Activated T-cell treated with anti-CD3 and anti-CD28 coated beads, Interleukin-2, amount 50 U/mL, for 72 hours (primary cell): ENCODE measurements at regions not wholly inside any gene's neighbourhood (a gene's known extent, or its start where the extent isn't known, plus 50 kb on each side); places are given as distances from the start of the nearest gene placed in this dataset.

Source experiments
- ATAC-seq, 2 donors: fragments of 150-1000 bp; cut with Tn5 transposase; replicated peaks in 1 of 2; 2 replicates each; pipeline ENCODE4 v1.10.0; 2021; ENCODE audit warnings: moderate library complexity in 2 of 2, mild to moderate bottlenecking in 1 of 2
- DNase-seq, 2 donors: peaks; one replicate each; pipeline ENCODE4 v3.0.0; 2021 to 2022; ENCODE audit warnings: mixed read lengths in 1 of 2
- H3K27ac Mint-ChIP-seq: one replicate; pipeline ENCODE4 v1.8.0; 2022; ENCODE audit warnings: mild to moderate bottlenecking, moderate library complexity, mixed read lengths
- H3K27me3 Mint-ChIP-seq: one replicate; pipeline ENCODE4 v1.8.0; 2022; ENCODE audit warnings: low read depth, mixed read lengths
- H3K36me3 Mint-ChIP-seq, 2 donors: one replicate each; pipeline ENCODE4 v1.8.0; 2022; ENCODE audit warnings: mixed read lengths in 2 of 2, mild to moderate bottlenecking in 1 of 2; ENCODE audit not compliant: insufficient read depth in 2 of 2
- H3K4me1 Mint-ChIP-seq: one replicate; pipeline ENCODE4 v1.8.0; 2022; ENCODE audit warnings: low read depth, mixed read lengths
- H3K4me3 Mint-ChIP-seq, 2 donors: one replicate each; pipeline ENCODE4 v1.8.0; 2022; ENCODE audit warnings: mild to moderate bottlenecking in 2 of 2, mixed read lengths in 2 of 2, moderate library complexity in 2 of 2
- H3K9me3 Mint-ChIP-seq, 2 donors: one replicate each; pipeline ENCODE4 v1.8.0; 2022; ENCODE audit warnings: mixed read lengths in 2 of 2

DNA sequence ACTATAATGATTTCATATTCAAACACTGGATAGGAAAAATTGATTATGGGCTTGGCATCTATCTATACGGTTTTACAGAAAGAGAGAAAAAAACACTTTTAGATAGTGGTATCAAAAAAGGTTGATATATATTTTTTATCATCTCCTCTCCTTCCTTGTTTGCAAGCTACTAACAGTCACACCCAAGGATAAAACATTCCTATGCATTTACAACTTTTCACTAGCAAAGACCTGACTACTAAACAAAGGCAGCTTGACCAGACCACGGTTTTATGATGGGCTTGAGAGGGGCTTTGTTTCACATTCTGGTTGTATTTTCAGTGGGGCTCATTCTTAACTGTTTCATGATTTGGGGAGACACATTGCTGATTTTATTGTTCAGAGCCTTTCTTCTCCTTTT is 477.6 kb upstream of the CITED2 start:
- H3K9me3 Mint-ChIP-seq, result peaks cover 2% of the 10 kb centered on the region in 2 donors
- no peaks in the 10 kb centered on the region for H3K4me1 Mint-ChIP-seq
- H3K36me3 Mint-ChIP-seq, result no peaks in the 10 kb centered on the region
- DNase-seq (no peak), ATAC-seq (no peak)
- H3K4me3 Mint-ChIP-seq, result no peak overlapping the region
- H3K27me3 Mint-ChIP-seq, result no peaks in the 10 kb centered on the region
- H3K27ac Mint-ChIP-seq, result no peak overlapping the region

DNA sequence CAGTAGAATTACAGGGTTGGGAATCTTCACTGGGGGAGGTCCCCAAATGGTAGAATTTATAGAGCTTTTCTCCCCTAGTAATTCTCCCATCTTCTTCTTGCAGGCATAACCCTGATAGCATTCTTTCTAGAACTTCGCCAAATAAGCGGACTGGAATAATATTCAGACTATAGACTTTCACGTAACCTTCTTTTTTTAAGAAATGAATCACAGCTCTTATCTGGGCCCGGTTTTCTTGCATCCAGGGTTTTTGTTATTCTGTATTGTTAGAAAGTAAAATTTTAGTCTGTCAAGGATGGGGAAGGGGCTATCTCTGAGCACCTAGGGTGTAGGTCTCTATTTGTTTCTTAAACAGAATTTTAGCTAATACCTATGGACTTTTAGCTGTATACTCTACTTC is 476.8 kb upstream of the CITED2 start:
- no peaks in the 10 kb centered on the region for H3K36me3 Mint-ChIP-seq
- H3K27me3 Mint-ChIP-seq, result no peaks in the 10 kb centered on the region
- H3K9me3 Mint-ChIP-seq, result peaks cover 2% of the 10 kb centered on the region in 2 donors
- H3K4me3 Mint-ChIP-seq, result no peak overlapping the region
- H3K4me1 Mint-ChIP-seq, result no peaks in the 10 kb centered on the region
- DNase-seq (no peak), ATAC-seq (no peak)
- H3K27ac Mint-ChIP-seq, result no peak overlapping the region

DNA sequence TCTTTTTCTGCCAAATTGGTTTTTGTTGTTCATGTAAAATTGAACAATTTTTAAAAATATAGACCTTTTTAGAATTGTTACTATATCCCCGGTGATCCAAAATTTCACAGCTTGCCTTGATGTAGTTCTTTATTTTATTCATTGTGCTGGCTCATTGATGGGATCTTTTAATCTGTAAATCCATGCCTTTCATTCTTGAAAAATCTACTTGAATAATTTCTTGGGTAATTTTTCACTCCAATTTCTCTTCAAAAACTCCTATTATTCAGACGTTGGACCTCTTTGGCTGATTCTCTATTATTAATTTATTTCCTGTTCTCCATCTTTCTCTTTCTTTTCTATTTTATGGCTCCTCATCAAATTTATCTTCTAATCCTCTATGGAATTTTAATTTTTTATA is 476.1 kb upstream of the CITED2 start:
- DNase-seq (no peak), ATAC-seq (no peak)
- H3K4me3 Mint-ChIP-seq, result no peak overlapping the region
- H3K4me1 Mint-ChIP-seq, result no peaks in the 10 kb centered on the region
- no peak overlapping the region for H3K27ac Mint-ChIP-seq
- no peaks in the 10 kb centered on the region for H3K36me3 Mint-ChIP-seq
- no peaks in the 10 kb centered on the region for H3K27me3 Mint-ChIP-seq
- H3K9me3 Mint-ChIP-seq, result peaks cover 2% of the 10 kb centered on the region in 2 donors

DNA sequence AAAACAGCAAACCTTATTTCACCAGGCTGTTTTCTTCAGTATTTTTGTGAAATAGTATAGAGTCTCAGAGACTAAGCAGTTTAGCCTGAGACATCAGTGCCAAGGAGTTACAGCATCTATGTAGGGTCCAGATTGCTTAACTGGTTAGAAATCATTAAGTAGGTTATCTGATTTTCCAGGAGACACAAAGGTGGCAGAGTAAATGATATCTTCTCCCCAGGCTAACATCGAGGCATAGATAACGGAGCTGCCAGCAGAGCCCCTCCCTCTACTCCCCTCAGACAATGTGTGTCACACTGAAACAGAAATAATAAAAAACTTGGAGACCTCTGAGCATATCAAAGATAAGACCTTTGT is 473.0 kb upstream of the CITED2 start:
- no peaks in the 10 kb centered on the region for H3K27me3 Mint-ChIP-seq
- no peak overlapping the region for H3K4me3 Mint-ChIP-seq
- ATAC-seq, result no peak
- H3K36me3 Mint-ChIP-seq, result no peaks in the 10 kb centered on the region
- no peak for DNase-seq
- no peak overlapping the region for H3K27ac Mint-ChIP-seq
- H3K4me1 Mint-ChIP-seq, result no peaks in the 10 kb centered on the region
- H3K9me3 Mint-ChIP-seq, result peaks cover 2% of the 10 kb centered on the region in 2 donors

DNA sequence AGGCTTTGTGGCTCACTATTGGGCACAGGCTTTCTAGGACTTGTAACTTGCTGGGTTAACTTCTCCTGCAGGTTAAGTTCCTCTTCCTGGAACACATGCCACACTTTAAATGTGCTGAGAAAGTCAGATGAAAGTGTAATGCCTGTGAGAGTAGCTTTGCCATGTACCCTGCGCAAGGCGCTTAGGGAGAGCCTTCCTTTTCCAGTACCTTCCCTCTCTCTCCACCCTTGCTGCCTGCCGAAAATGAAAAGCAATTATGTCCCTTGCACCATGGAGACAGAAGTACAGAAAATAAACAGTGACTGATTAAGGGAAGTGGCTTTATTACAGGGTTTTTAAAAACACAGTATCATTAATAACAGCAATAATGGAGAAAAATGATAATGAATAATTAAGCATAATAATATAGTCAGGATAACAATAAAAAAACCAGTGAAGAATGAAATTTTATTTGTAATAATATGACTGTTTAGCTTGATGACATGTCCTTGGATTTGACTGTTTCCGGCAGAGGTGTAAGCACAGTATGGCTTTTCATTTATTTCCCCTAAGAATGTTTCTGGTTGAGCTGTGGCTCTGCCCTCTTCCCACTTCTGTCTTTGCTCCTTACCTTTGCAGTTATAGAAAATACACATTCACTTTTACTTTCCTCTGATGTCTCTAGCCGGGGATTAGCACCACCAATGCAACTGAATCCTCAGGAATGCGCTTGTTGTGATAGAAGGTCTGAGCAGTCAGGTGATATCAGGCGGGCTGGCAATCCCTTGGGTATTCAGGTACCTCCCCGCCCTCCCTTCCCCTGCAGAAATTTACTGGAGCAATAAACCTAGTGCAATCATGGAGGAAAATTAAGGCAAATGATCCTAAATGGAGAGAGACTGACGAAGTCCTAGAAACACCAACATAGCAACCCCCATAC is 472.3 kb upstream of the CITED2 start:
- Mint-ChIP-seq H3K27me3 (no peaks in the 10 kb centered on the region), H3K27ac (no peak overlapping the region), H3K4me1 (no peaks in the 10 kb centered on the region), H3K36me3 (no peaks in the 10 kb centered on the region), H3K9me3 (peaks cover 2% of the 10 kb centered on the region in 2 donors), H3K4me3 (no peak overlapping the region)
- DNase-seq (no peak), ATAC-seq (no peak)

DNA sequence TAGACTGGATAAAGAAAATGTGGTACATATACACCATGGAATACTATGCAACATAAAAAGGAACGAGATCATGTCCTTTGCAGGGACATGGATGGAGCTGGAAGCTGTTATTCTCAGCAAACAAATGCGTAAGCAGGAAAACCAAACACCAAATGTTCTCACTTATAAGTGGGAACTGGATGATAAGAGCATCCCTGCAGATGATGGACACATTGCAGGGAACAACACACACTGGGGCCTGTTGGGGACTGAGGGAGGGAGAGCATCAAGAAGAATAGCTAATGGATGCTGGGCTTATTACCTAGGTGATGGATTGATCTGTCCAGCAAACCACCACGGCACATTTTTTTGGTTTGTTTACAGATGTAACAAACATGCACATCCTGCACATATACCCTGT is 470.5 kb upstream of the CITED2 start:
- ATAC-seq (no peak), DNase-seq (no peak)
- Mint-ChIP-seq H3K9me3 (no peaks in the 10 kb centered on the region), H3K36me3 (no peaks in the 10 kb centered on the region), H3K27me3 (no peaks in the 10 kb centered on the region), H3K4me3 (no peak overlapping the region), H3K4me1 (no peaks in the 10 kb centered on the region), H3K27ac (no peak overlapping the region)

DNA sequence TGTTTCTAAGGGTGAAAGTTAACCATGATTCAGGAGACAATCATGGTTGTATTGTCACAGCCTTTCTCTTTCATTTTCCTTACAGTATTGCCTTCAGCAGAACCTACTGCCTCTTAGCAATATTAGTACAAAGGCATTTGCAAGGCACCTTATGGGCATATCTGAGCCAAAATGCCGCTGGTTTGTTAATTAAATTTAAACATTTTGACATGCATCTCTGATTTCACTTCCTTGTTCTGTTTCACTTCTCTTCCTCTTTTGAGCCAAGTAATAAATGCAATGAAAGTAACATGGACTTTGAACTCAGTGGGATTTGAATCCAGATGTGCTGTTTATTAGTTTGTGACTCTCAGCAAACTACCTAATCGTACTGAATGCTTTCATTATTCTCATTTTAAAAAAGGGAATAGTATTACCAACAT is 467.4 kb upstream of the CITED2 start:
- H3K36me3 Mint-ChIP-seq, result no peaks in the 10 kb centered on the region
- ATAC-seq, result no peak
- DNase-seq, result no peak
- no peak overlapping the region for H3K4me3 Mint-ChIP-seq
- H3K9me3 Mint-ChIP-seq, result peaks cover 0 to 3% of the 10 kb centered on the region in 2 donors
- no peaks in the 10 kb centered on the region for H3K4me1 Mint-ChIP-seq
- H3K27ac Mint-ChIP-seq, result no peak overlapping the region
- no peaks in the 10 kb centered on the region for H3K27me3 Mint-ChIP-seq

DNA sequence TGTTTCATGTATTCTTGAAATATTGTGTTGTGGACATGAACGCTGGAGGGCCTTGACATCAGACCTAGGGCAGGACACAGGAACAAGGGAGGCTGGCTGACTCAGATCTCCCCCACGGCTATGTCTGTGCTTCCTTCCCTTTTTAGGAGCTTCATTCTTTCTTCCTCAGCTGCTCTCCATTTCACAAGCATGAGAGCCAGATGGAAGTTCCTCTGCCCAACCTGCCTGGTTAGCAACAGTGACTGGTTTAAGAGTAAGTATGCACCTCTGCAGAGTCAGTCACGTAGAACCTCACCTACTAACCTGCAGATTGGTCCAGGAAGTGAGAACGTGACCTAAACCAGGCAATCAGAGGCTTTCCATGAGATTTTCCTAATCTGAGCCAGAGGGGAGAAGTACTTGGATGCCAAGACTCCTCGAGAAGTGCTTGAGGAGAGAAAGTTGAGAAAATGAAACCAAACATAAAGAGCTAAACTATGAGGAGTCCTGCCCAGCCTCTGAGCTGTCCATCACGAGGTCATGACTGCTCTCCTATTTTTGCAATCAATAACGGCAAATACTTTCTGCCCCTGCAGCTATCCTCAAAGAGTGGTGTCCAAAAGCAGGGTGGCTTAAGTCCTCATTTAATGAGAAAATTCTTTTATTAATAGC is 465.2 kb upstream of the CITED2 start:
- no peak for ATAC-seq
- Mint-ChIP-seq H3K27ac (no peak overlapping the region), H3K27me3 (no peaks in the 10 kb centered on the region), H3K36me3 (no peaks in the 10 kb centered on the region), H3K4me1 (no peaks in the 10 kb centered on the region), H3K4me3 (no peak overlapping the region), H3K9me3 (peaks cover 0 to 3% of the 10 kb centered on the region in 2 donors)
- no peak for DNase-seq

DNA sequence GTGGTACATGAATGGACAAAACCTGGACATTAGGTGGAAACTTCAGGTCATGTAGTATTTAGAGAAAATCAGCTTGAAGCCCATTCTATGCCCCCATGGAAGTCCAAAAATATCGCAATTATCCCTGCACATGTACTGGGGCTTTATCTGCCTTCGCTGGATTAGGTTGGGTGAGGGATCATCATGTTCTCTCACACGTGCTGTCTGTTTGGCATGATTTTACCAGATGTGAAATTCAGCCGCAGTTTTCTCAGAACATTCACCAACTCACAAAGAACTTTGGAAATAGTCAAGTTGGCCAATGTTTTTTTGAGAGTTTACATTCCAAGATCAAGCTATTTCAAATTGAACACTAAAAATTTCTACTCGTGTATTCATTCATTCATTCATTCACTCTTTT is 459.8 kb upstream of the CITED2 start:
- Mint-ChIP-seq H3K9me3 (peaks cover 0 to 3% of the 10 kb centered on the region in 2 donors), H3K27me3 (peaks cover 12% of the 10 kb centered on the region), H3K4me3 (no peak overlapping the region), H3K36me3 (no peaks in the 10 kb centered on the region), H3K27ac (no peak overlapping the region), H3K4me1 (no peaks in the 10 kb centered on the region)
- ATAC-seq (no peak), DNase-seq (no peak)

DNA sequence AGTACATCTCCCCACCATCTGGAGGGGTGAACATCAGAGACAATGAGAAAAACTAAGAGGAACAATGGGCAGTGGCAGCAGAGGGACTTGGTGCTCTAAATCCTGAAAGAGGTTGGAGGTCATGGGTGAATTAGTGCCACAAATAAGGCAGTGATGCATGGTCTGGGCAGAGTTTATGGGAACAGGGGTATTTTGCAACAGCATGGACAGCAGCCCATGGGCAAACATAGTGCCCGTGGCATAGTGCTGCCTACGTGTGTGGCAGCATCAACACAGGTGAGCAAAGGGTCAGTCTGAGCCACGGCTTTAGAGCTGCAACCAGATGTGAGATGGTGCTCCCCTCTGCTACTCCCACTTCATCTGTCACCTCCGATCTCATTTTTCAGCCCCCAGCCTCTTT is 459.1 kb upstream of the CITED2 start:
- no peaks in the 10 kb centered on the region for H3K36me3 Mint-ChIP-seq
- no peak overlapping the region for H3K4me3 Mint-ChIP-seq
- H3K27me3 Mint-ChIP-seq, result peaks cover 12% of the 10 kb centered on the region
- H3K9me3 Mint-ChIP-seq, result no peaks in the 10 kb centered on the region
- no peak overlapping the region for H3K27ac Mint-ChIP-seq
- DNase-seq, result no peak
- H3K4me1 Mint-ChIP-seq, result no peaks in the 10 kb centered on the region
- no peak for ATAC-seq

DNA sequence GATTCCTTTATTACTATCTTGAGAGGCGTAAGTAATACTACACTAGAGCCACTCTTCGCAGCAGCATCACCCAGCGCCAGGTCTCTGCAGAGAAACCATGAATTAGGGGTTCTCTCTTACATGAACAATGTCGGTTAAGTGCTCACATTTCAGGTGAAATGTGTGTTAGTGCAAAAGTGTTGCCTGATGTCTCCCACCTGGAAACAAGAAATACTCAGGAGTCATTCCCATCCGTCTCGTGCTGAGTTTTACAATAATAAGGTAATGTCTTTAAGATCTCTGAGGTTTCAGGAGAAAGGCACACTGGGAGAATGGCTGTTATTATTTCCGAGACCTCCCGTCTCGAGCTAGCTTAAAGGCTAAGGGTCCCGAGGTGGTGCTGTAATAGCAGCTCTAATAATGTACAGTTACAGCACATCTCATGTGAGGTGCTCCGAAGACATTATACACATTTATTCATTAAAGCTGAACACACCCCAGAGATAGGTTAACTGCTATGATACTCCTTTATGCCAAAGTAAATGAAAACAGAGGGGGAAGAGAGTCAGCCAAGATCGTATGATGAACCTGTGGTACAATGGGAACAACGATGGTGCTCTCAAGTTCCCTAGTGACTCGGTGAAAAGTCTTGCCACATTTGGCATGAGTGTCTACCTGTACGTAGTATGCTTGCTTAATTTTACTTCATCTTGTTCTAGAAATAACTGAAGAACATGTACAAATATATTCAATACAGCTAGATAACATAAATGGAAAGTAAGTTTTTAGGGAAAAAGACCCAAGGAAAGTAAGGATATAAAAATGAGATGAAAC is 458.3 kb upstream of the CITED2 start:
- ATAC-seq, result no peak
- H3K9me3 Mint-ChIP-seq, result no peaks in the 10 kb centered on the region

DNA sequence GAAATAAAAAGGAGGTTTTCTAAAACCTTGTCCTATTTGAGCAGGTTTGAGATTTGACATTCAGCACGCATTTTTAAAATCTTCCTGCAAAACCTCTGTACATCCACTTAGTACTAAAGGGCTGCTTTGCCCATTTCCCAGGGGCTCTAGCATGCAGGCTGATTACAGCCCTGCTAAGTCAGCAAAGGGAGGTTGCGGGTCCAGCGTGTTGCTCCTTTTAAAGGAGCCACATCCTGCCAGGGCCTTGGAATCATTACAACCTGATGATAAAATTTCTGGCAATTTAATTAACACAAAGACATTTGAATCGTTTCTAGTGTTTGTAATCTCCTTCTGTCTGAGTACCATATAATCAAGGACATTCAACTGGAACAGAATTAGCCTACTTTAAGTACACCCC is 455.1 kb upstream of the CITED2 start:
- Mint-ChIP-seq H3K27ac (no peak overlapping the region), H3K9me3 (no peaks in the 10 kb centered on the region), H3K4me1 (no peaks in the 10 kb centered on the region), H3K36me3 (no peaks in the 10 kb centered on the region), H3K4me3 (no peak overlapping the region), H3K27me3 (peaks cover 20% of the 10 kb centered on the region)
- DNase-seq (no peak), ATAC-seq (no peak)

More for the DNA sequence above, 458.3 kb upstream of the CITED2 start:
- Mint-ChIP-seq H3K36me3 (no peaks in the 10 kb centered on the region), H3K4me1 (no peaks in the 10 kb centered on the region), H3K4me3 (no peak overlapping the region), H3K27ac (no peak overlapping the region), H3K27me3 (peaks cover 12% of the 10 kb centered on the region)
- no peak for DNase-seq
